Epithelial cell of proximal tubule (primary cell): ENCODE measurements at regions not wholly inside any gene's neighbourhood (a gene's known extent, or its start where the extent isn't known, plus 50 kb on each side); places are given as distances from the start of the nearest gene placed in this dataset.
"Not testable (repeated sequence)": the region's sequence is repeated elsewhere in the genome, so short reads cannot be mapped to it uniquely, and the experiment has no call there.

Experiments
- DNase-seq: peaks from one replicate; pipeline ENCODE4 v3.0.0-alpha.2; 2011; ENCODE audit warnings: low read depth
- H3K4me3 ChIP-seq: 2 replicates; pipeline ENCODE4 v1.5.1; 2011; ENCODE audit warnings: low read depth, mild to moderate bottlenecking, low read length
- CTCF ChIP-seq: conservative IDR thresholded peaks from 2 replicates; pipeline ENCODE4 v1.5.1; 2012; ENCODE audit warnings: low read depth, mild to moderate bottlenecking, low read length

- DNase-seq: no peak
- no peak for TF ChIP-seq CTCF
- H3K4me3 ChIP-seq: no peak overlapping the region
Measured at GRCh38 chr13:70520275-70521036, 412.2 kb upstream of the KLHL1 start.

GRCh38 chr13:70518081-70518480 is 409.8 kb upstream of the KLHL1 start:
- H3K4me3 ChIP-seq: no peak overlapping the region
- TF ChIP-seq CTCF: no peak
- DNase-seq: no peak

- no peak for DNase-seq
- TF ChIP-seq CTCF: no peak
- no peak overlapping the region for H3K4me3 ChIP-seq
Measured at GRCh38 chr13:70516226-70516625, 408.0 kb upstream of the KLHL1 start.

GRCh38 chr13:70511861-70512417 is 403.7 kb upstream of the KLHL1 start:
- DNase-seq, H3K4me3 ChIP-seq: not testable (repeated sequence)

GRCh38 chr13:70505809-70506208 is 397.6 kb upstream of the KLHL1 start:
- TF ChIP-seq CTCF: no peak
- no peak overlapping the region for H3K4me3 ChIP-seq
- DNase-seq: no peak

- H3K4me3 ChIP-seq: no peak overlapping the region
- no peak for TF ChIP-seq CTCF
- no peak for DNase-seq
Measured at GRCh38 chr13:70502944-70503343, 394.7 kb upstream of the KLHL1 start.

GRCh38 chr13:70490320-70490935 is 382.2 kb upstream of the KLHL1 start:
- no peak overlapping the region for H3K4me3 ChIP-seq
- no peak for TF ChIP-seq CTCF
- no peak for DNase-seq
